Endothelial cell of umbilical vein (primary cell): ENCODE measurements at regions not wholly inside any gene's neighbourhood (a gene's known extent, or its start where the extent isn't known, plus 50 kb on each side); places are given as distances from the start of the nearest gene placed in this dataset.

Experiments
- BruUV-seq: library from RNA; stranded (reverse); fragments of 400-500 nt; replicated peaks from 2 replicates; lab custom pipeline; 2021; lab: Mats Ljungman, UMichigan
- CTCF ChIA-PET: fragments of 300-600, 350-600 bp; sonication (Branson Sonifier 250); formaldehyde crosslinking; loops from one replicate; lab custom pipeline; 2021; ENCODE audit warnings: antibody characterized with exemption, inconsistent platforms; lab: Charles Lee
- POLR2A ChIA-PET: fragments of 300-600, 350-600 bp; sonication (Branson Sonifier 250); formaldehyde crosslinking; loops from one replicate; lab custom pipeline; 2021; ENCODE audit warnings: antibody characterized with exemption, inconsistent platforms; lab: Charles Lee
- DNase-seq: peaks from one replicate; pipeline ENCODE4 v3.0.0-alpha.2; 2011; ENCODE audit warnings: low read depth, low spot score
- FAIRE-seq: peaks from 2 replicates; lab custom pipeline; 2011; peaks lifted over from hg19 to GRCh38; lab: Jason Lieb, UNC
- H2AFZ ChIP-seq: 2 replicates; pipeline ENCODE4 v1.6.0; 2012; ENCODE audit warnings: low read depth, low read length, control low read depth, inconsistent platforms
- H3K27ac ChIP-seq: 2 replicates; pipeline ENCODE4 v1.5.1; 2011; ENCODE audit warnings: low read depth, mild to moderate bottlenecking, control low read depth, low read length, moderate library complexity; ENCODE audit not compliant: insufficient read depth
- H3K27me3 ChIP-seq, 2 experiments: 2 replicates each; pipeline versions ENCODE4 v1.6.0 to v1.6.1; 2011; ENCODE audit warnings: low read length in 2 of 2, mixed read lengths in 1 of 2; ENCODE audit not compliant: control insufficient read depth in 2 of 2, insufficient read depth in 2 of 2
- H3K36me3 ChIP-seq, 2 experiments: 2 replicates in 1 of 2; 3 replicates in 1 of 2; pipeline ENCODE4 v1.5.1; 2011; ENCODE audit warnings: low read length in 2 of 2, mild to moderate bottlenecking in 1 of 2, moderate library complexity in 1 of 2; ENCODE audit not compliant: control insufficient read depth in 2 of 2, insufficient read depth in 2 of 2; ENCODE audit errors: extremely low read depth in 1 of 2
- H3K4me1 ChIP-seq: 3 replicates; pipeline ENCODE4 v1.5.1; 2011; ENCODE audit warnings: mild to moderate bottlenecking, low read length; ENCODE audit not compliant: control insufficient read depth, insufficient read depth; ENCODE audit errors: extremely low read depth
- H3K4me2 ChIP-seq: 2 replicates; pipeline ENCODE4 v1.6.1; 2011; ENCODE audit warnings: low read length, control low read depth, mixed read lengths; ENCODE audit not compliant: insufficient read depth
- H3K4me3 ChIP-seq, 3 experiments: fragments of 200-600 bp in 1 of 3; sonication (generic), shearing (Covaris generic) in 1 of 3; replicated peaks in 1 of 3; 2 replicates each; pipeline ENCODE4 v1.5.1; 2011 to 2016; ENCODE audit warnings: control low read depth in 3 of 3, low read length in 3 of 3, mild to moderate bottlenecking in 2 of 3, inconsistent platforms in 1 of 3, low read depth in 1 of 3, moderate library complexity in 1 of 3; ENCODE audit not compliant: insufficient read depth in 1 of 3
- H3K79me2 ChIP-seq: 2 replicates; pipeline ENCODE4 v1.6.0; 2012; ENCODE audit warnings: low read length, inconsistent platforms; ENCODE audit not compliant: control insufficient read depth, insufficient read depth
- H3K9ac ChIP-seq: replicated peaks from 2 replicates; pipeline ENCODE3; 2011; ENCODE audit warnings: low read length, control low read depth; ENCODE audit not compliant: insufficient read depth; ENCODE audit errors: extremely low read depth
- H3K9me1 ChIP-seq: replicated peaks from 3 replicates; pipeline ENCODE4 v1.6.0; 2011; ENCODE audit warnings: mild to moderate bottlenecking, low read length; ENCODE audit not compliant: control insufficient read depth, insufficient read depth; ENCODE audit errors: extremely low read depth
- H3K9me3 ChIP-seq: replicated peaks from 2 replicates; pipeline ENCODE4 v1.5.1; 2012; ENCODE audit warnings: low read length, inconsistent platforms; ENCODE audit not compliant: control insufficient read depth, insufficient read depth
- H4K20me1 ChIP-seq: replicated peaks from 2 replicates; pipeline ENCODE3; 2011; ENCODE audit warnings: mild to moderate bottlenecking, low read length; ENCODE audit not compliant: control insufficient read depth, insufficient read depth; ENCODE audit errors: extremely low read depth
- CTCF ChIP-seq, 2 donors: IDR thresholded peaks; 1 replicate in 1 of 2; 2 replicates in 1 of 2; pipeline ENCODE4 v1.5.1; 2011; ENCODE audit warnings: low read length in 2 of 2, mild to moderate bottlenecking in 2 of 2, moderate library complexity in 2 of 2, control low read depth in 1 of 2, inconsistent platforms in 1 of 2, low read depth in 1 of 2; ENCODE audit not compliant: insufficient read depth in 1 of 2; ENCODE audit errors: extremely low read depth in 1 of 2
- EZH2 ChIP-seq: IDR thresholded peaks from 2 replicates; pipeline ENCODE4 v1.6.1; 2012; ENCODE audit warnings: borderline replicate concordance, low read depth, mild to moderate bottlenecking, moderate library complexity, low read length, inconsistent platforms; ENCODE audit not compliant: severe bottlenecking
- FOS ChIP-seq: IDR thresholded peaks from 2 replicates; pipeline ENCODE4 v1.6.1; 2011; ENCODE audit warnings: mild to moderate bottlenecking, low read length, moderate library complexity, borderline replicate concordance; ENCODE audit not compliant: insufficient read depth
- GATA2 ChIP-seq: IDR thresholded peaks from 2 replicates; pipeline ENCODE4 v1.7.0; 2011; ENCODE audit warnings: low read depth, mild to moderate bottlenecking, moderate library complexity, mixed read lengths, low read length; ENCODE audit not compliant: insufficient read length, insufficient read depth
- JUN ChIP-seq: IDR thresholded peaks from 2 replicates; pipeline ENCODE4 v1.6.1; 2011; ENCODE audit warnings: borderline replicate concordance, low read depth; ENCODE audit not compliant: insufficient read length, insufficient read depth
- MAX ChIP-seq: IDR thresholded peaks from 2 replicates; pipeline ENCODE4 v1.6.1; 2011; ENCODE audit not compliant: insufficient read depth, insufficient read length
- MYC ChIP-seq: IDR thresholded peaks from one replicate; pipeline ENCODE4 v1.6.1; 2011; ENCODE audit warnings: mild to moderate bottlenecking, low read depth, low read length
- POLR2A ChIP-seq: IDR thresholded peaks from 2 replicates; pipeline ENCODE4 v1.6.1; 2012; ENCODE audit warnings: low read depth, mild to moderate bottlenecking, control low read depth, low read length
- POLR2AphosphoS5 ChIP-seq: IDR thresholded peaks from 2 replicates; pipeline ENCODE4 v1.6.1; 2012; ENCODE audit warnings: low read depth, mild to moderate bottlenecking, control low read depth, low read length, moderate library complexity; ENCODE audit not compliant: insufficient read depth
- dilution Hi-C: fragments of 300-500 bp; cut with MboI; formaldehyde crosslinking; loops from one replicate; pipeline ENCODE4 v1.15.0; 2019; ENCODE audit warnings: low sequenced_read_pairs; ENCODE audit not compliant: extremely low pct_ligation_motif_present
- intact Hi-C: fragments of 100-400 bp; cut with micrococcal nuclease; formaldehyde crosslinking; loops from one replicate; pipeline ENCODE4 v1.10.0; 2022

GRCh38 chr2:126220331-126220730, 435.6 kb upstream of the GYPC start:
- intact Hi-C loops = no loop called here
- no peak for FAIRE-seq

More at GRCh38 chr2:126220331-126220730, 435.6 kb upstream of the GYPC start:
- no peaks in the 10 kb centered on the region for H3K79me2 ChIP-seq
- BruUV-seq = no TSS peak
- H3K9me1 ChIP-seq = no peaks in the 10 kb centered on the region
- ChIA-PET POLR2A (no interaction called here), CTCF (no interaction called here)
- H3K27ac ChIP-seq = no peak overlapping the region
- no peak overlapping the region for H3K4me2 ChIP-seq
- no peak for TF ChIP-seq CTCF (IDR thresholded peaks at IDR 0.05; ENCODE audit: extremely low read depth in 1 of 2, insufficient read depth in 1 of 2, low read depth in 1 of 2, low read length in 2 of 2)
- no peak for TF ChIP-seq FOS
- TF ChIP-seq JUN = no peak
- no peak for TF ChIP-seq POLR2A
- no peak for TF ChIP-seq POLR2AphosphoS5
- TF ChIP-seq MYC = no peak
- no peak for TF ChIP-seq EZH2
- TF ChIP-seq GATA2 = no peak
- TF ChIP-seq MAX = no peak
- no peak overlapping the region for H3K4me3 ChIP-seq
- H4K20me1 ChIP-seq = no peaks in the 10 kb centered on the region
- no peaks in the 10 kb centered on the region for H3K27me3 ChIP-seq
- no peak overlapping the region for H3K9ac ChIP-seq
- dilution Hi-C loops = no loop called here
- no peak for DNase-seq
- no peak overlapping the region for H2AFZ ChIP-seq
- no peaks in the 10 kb centered on the region for H3K4me1 ChIP-seq
- no peaks in the 10 kb centered on the region for H3K9me3 ChIP-seq
- no peaks in the 10 kb centered on the region for H3K36me3 ChIP-seq
